CD4-positive, alpha-beta T cell treated with Interleukin-17A for 4 hours (primary cell): ENCODE measurements at regions not wholly inside any gene's neighbourhood (a gene's known extent, or its start where the extent isn't known, plus 50 kb on each side); places are given as distances from the start of the nearest gene placed in this dataset.

Source experiments
- DNase-seq: peaks from one replicate; pipeline ENCODE4 v3.0.0-alpha.2; 2020; ENCODE audit warnings: mixed read lengths

DNA sequence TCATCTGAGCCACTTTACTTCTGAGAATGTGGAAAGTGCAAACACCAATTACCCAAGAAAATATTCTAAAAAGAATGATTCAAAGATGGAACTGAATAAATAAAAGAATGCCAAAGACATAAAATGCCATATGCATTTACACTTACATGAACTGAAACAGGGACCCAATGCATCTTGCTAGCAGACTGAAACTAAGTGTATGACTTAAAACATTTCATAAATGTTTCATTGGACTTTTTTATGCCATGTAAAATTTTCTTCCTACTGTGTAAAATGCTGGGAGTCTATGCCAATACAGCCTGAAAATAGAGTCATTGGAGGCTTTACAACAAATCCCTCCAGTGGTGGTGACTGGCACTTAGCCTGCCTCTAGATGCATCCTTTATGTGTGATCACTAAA is 735.1 kb upstream of the CCDC54 start:
- DNase-seq, result no peak

DNA sequence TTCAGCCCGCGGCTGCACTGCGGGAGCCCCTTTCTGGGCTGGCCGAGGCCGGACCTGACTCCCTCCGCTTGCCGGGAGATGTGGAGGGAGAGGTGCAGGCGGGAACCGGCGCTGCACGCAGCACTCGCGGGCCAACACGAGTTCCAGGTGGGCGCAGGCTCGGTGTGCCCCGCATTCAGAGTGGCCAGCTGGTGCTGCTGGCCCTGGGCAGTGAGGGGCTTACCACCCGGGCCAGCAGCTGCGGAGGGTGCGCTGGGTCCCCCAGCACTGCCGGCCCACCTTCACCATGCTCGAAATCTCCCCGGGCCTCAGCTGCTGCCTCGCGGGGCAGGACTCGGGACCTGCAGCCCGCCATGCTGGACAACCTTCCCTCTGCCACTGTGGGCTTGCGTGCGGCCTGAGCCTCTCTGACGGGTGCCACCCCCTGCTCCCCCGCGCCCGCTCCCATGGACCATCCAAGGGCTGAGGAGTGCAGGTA is 733.5 kb upstream of the CCDC54 start:
- no peak for DNase-seq

- no peak for DNase-seq
These were observed 703.2 kb upstream of the CCDC54 start for GRCh38 chr3:106673926-106674569.

DNA sequence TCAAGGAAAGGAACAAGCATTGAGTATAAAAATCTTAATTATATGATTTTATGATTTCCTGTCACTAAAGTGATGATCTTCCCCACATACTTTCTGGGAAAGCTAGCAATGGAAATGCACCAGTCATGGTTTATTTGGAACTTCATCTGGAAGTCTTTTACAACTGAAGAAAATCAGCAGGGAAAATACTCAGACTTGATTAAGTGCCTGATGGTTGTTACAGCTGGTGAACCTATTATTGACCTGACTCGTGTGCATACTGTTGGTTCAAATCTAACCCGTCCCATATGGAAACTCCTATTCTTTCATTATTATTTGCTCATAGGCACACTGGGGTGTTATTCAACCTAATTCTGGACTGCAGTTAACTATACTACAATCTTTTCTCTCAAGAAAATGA is 701.8 kb upstream of the CCDC54 start:
- DNase-seq, result no peak

- DNase-seq, result no peak
These were observed 698.4 kb upstream of the CCDC54 start for GRCh38 chr3:106678657-106679390.

- no peak for DNase-seq
These were observed 693.2 kb upstream of the CCDC54 start for GRCh38 chr3:106683953-106684620.

DNA sequence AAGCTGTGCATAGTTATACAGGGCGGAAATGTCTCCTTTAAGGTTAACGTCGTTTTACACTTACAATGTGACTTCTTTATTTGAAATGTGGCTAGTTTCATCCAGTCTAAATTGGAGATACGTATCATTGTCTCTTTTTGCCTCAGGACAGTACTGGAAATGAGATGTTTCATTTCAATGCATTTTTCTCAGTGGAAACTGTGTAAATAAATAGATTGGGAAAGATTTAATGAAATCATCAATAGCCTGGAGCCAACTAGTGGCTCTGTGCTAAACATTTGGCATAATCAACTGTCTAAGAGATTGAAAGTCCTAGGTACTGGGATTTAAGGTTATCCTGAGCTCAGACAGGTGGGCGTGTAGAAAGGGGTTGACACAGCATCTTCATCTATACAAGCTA is 691.5 kb upstream of the CCDC54 start:
- no peak for DNase-seq

DNA sequence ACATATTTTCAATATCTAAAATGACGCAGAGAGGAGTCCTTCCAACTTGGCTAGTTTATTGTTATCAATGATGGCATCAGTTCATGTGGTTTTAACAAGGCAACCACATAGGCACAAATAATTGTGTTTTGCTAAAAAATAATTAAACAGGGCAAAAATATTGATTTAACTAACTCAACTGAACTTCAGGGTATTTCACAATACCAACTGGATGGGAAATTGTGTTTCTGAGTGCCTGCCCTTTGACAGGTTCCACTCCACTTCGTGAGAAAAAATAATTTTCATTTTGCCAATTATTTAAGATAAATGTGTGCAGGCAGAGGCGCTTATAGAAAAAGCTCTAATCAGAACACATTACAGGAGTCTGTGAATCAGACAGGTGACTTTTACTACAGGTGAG is 689.3 kb upstream of the CCDC54 start:
- no peak for DNase-seq

GRCh38 chr3:106688464-106688863 is 688.8 kb upstream of the CCDC54 start:
- no peak for DNase-seq

DNA sequence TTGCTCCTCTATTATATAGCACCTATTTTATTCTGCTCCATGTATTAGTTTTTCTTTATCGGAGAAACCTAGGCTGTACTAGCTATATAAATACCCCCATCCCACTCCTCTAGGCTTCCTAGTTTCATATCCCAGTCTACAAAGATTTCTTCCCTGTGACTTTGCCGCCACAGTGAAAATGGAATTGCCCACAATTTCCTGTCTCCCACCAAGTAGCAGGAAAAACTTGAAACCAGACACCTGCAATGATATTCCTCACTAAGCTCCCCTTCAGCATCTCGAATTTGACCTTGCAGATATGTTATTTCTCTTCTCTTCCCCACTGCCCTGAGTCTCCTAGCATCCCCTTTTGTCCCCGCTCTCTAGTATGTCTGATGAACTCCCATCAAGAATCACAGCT is 685.8 kb upstream of the CCDC54 start:
- DNase-seq, result no peak

DNA sequence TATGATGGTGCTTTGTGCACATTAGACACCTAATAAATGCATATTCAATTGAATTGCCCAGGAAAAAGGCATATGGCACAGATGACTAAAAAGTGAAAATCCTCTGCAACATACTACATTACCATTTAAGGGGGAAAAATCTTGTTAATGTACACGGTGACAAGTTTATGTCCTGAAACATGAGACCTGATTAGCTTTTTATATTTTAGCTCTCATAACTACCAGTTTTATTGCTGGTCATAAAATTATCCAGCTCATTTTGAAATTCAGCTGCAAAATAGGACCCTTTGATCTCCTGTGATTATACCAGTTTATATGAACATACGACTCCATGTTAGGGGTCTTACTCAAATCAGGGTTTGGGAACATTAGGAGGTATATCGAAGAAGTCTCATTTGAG is 684.6 kb upstream of the CCDC54 start:
- no peak for DNase-seq

DNA sequence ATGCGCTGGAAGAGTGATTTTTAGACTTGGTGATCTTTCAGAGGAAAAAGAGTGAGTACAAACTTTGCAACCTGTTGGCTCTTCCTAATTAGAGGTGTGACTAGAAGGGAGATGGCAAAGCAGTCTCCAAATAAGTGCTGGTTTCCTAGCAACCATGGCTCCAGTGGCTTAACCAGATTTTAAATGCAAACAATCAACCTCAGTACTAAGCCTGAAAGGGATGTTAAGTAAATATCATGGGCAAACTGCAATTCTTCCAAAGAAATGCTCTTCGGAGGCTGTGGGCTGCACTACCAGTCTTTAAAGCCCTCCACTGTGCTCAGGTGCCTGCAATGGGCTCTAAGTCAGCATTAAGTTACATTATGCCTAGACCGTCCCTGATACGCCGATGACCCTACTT is 678.1 kb upstream of the CCDC54 start:
- no peak for DNase-seq

DNA sequence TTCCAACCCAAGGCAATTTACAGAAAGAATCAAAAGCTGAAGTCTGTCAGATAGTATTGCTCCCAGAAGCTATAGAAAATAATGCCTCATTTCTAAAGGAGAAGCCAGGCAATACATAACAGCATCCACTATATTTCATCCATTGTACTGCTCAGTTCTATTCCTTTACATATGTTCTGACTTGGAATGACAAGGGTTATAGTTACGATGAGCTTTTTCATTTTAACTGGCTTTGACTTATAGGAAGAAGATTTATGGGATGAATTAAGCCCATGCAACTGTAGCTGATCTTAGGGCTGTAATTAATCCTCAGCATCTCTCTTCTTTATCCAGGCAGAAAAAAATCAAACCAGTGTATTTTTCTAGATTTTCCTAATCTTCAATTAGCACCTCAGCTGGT is 676.3 kb upstream of the CCDC54 start:
- no peak for DNase-seq

DNA sequence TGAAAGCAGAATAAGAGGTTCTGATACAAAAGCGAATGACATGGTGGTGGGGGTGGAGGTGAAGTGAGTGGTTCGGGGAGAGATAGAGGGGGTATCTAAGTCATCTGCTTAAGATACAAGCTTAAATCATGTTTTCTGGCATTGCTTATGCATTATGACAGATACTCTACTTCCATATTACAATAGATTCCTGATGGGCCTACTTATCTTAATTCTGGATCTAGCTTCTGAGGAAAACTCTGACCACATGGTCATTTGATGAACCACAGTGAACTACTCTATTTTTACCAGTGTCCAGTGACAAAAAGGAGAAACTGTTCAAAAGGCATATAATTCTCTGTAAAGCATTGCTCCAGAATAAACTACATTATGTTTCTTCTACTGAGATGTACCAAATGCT is 673.7 kb upstream of the CCDC54 start:
- DNase-seq, result no peak

DNA sequence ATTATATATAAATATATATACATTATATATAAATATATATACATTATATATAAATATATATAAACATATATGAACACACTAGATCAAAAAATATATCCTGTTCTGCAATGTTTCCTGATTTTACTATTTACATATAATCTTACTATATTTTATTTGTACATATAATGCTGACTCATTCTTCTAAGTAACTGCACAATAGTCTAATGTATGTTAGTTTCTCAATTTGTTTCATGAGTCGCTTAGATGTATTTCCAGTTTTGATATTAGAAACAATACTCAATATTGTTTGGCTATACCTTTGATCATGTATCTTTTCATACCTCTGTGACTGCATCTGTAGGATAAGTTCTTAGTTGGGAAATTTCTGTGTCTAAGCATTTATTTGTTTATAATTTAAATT is 669.9 kb upstream of the CCDC54 start:
- no peak for DNase-seq

- DNase-seq, result no peak
These were observed 666.6 kb upstream of the CCDC54 start for GRCh38 chr3:106710596-106710995.

- DNase-seq, result no peak
These were observed 665.6 kb upstream of the CCDC54 start for GRCh38 chr3:106711650-106712049.

DNA sequence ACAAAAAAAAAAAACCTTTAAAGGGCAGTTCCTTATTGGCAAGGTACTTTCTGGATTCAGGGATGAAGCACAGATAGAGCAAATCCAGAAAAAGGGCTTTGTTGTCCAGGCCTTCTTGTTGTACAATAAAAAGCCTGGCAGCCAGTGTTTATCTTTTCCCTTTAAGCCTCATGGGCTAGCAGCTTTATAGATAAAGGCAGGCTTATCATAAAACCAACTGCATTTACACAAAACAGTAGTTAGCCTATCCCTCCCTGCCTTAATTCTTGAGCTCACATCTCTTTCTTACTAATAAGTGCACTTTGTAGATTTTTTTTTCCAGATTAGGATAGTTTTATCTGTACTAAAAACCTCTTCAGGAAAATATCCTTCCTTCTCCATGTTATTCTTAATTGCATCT is 662.8 kb upstream of the CCDC54 start:
- no peak for DNase-seq

DNA sequence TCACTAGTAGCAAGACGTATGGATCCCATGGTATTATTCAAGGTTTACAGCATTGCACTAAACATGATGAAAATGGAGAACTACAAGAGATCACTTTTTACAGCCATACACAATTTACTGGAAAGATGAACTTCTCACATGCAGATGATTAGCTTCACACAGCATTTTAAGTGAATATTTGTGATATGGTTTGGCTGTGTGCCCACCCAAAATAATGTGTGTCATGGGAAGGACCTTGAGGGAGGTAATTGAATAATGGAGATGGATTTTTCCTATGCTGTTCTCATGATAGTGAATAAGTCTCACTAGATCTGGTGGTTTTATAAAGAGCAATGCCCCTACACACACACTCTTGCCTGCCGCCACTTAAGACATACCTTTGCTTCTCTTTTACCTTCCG is 662.0 kb upstream of the CCDC54 start:
- DNase-seq, result no peak

DNA sequence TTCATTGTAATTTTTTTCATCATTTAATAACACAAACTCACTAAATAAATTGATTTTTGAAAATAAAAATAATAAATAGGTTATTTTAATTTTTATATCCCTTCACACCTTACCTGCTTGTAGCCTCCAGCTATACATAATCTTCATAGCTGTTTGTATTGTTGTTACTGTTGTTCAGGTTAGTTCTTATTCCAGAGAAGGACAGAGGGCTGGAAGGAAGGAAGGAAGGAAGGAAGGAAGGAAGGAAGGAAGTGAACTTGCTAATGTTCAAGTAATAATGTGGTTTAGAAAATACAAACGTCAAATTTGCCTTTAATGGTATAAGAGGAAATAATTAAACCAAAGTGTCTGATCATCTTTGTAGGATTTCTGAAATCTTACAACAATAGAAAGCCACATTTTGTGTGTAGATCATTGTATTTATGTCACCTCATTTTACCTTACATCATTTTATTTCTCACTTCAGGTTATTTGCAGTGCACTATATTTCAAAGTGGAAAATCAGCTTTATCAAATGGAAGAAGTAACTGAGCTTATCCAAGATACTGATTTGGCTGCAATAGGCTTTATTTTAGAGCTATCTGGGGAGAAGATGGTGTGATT is 660.0 kb upstream of the CCDC54 start:
- DNase-seq, result no peak

DNA sequence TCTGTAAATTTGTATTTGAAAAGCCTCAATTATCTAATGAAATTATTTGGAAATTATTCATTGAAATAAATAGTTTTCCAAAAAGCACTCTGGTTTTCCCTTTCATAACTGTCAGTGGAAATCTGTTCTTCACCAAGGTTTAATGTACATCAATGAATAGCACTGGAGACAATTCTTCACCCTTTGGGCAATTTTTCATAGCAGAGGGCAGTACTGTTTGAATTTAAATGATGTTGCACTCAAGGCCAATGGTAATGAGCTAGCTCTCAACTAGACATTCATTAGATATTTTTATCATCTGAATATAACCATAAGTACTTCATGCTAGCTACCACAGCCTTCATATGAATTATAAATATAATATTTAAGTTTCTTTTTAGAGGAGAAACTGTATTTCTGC is 658.2 kb upstream of the CCDC54 start:
- DNase-seq, result no peak

- DNase-seq, result no peak
These were observed 657.7 kb upstream of the CCDC54 start for GRCh38 chr3:106719583-106719982.

DNA sequence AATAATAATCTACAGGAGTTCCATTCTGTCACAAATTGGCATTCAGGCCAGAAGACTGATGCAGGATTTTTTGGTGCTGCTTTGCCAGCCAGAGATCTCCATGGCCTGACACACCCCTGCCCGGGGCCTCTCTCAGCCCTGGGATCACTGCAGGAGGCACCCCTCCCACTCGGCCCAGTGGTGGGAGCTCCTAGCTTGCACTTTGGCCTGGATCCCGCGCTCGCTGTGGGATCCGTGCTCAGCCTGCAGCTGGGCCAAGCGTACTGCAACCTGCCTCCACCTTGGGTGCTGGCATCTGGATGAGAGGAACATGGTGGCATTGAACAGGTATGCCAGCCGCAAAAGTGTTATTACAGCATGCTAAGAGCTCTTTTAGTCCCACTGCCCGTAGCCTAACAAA is 656.7 kb upstream of the CCDC54 start:
- DNase-seq, result no peak

DNA sequence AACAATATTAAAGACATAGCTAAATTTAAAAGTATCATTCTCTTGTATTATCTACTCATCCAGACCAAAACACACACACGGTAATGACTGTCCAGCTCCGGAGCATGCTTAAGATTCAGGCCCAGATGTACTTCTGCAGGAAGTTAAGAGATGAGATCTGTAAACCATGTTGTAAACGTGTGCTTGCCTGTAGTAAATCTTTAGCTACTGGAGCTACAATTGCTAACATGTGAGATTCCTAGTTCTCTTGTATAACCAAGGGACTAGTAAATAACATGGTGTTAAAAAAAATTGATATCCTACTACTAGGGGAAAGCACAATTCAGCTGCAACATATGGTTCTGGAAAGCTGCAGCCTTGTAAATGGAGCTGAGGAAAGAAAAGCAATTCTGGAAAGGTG is 651.7 kb upstream of the CCDC54 start:
- no peak for DNase-seq
